Liver (tissue), 3 donors: ENCODE measurements at regions not wholly inside any gene's neighbourhood (a gene's known extent, or its start where the extent isn't known, plus 50 kb on each side); places are given as distances from the start of the nearest gene placed in this dataset.

ENCODE experiments used
- ATF3 ChIP-seq: IDR thresholded peaks from 2 replicates; pipeline ENCODE4 v1.6.1; 2016; ENCODE audit warnings: antibody characterized with exemption
- EGR1 ChIP-seq, 2 donors: IDR thresholded peaks; 2 replicates each; pipeline ENCODE4 v1.6.1; 2016 to 2018; ENCODE audit warnings: antibody characterized with exemption in 2 of 2, low read depth in 2 of 2
- HNF4A ChIP-seq, 2 donors: conservative IDR thresholded peaks; 2 replicates each; pipeline ENCODE4 v1.6.1; 2016; ENCODE audit warnings: antibody characterized with exemption in 2 of 2, mild to moderate bottlenecking in 2 of 2
- HNF4G ChIP-seq: IDR thresholded peaks from 2 replicates; pipeline ENCODE4 v1.6.1; 2016; ENCODE audit warnings: antibody characterized with exemption
- MAX ChIP-seq: IDR thresholded peaks from 2 replicates; pipeline ENCODE4 v1.6.1; 2016; ENCODE audit warnings: antibody characterized with exemption
- RAD21 ChIP-seq, 2 donors: IDR thresholded peaks; 2 replicates each; pipeline ENCODE4 v1.6.1; 2016; ENCODE audit warnings: antibody characterized with exemption in 2 of 2, mild to moderate bottlenecking in 2 of 2
- RXRA ChIP-seq, 2 donors: IDR thresholded peaks; 2 replicates each; pipeline ENCODE4 v1.6.1; 2017 to 2018; ENCODE audit warnings: antibody characterized with exemption in 2 of 2, mild to moderate bottlenecking in 1 of 2
- SP1 ChIP-seq: IDR thresholded peaks from 2 replicates; pipeline ENCODE4 v1.6.1; 2018; ENCODE audit warnings: antibody characterized with exemption, mild to moderate bottlenecking
- YY1 ChIP-seq: IDR thresholded peaks from 2 replicates; pipeline ENCODE4 v1.6.1; 2016; ENCODE audit warnings: antibody characterized with exemption, mild to moderate bottlenecking
- ZBTB33 ChIP-seq: IDR thresholded peaks from 2 replicates; pipeline ENCODE4 v1.6.1; 2016; ENCODE audit warnings: antibody characterized with exemption
- TF ChIP-seq, protein P1 (sequence below): fragments of 150-350 bp; IDR thresholded peaks from 2 replicates; pipeline ENCODE4 v1.5.1; 2017; ENCODE audit warnings: improper control_type of control experiment, low read depth, low read length; ENCODE audit not compliant: missing input control
- TF ChIP-seq, protein P2 (sequence below): IDR thresholded peaks from 2 replicates; pipeline ENCODE4 v1.6.1; 2016; ENCODE audit warnings: antibody characterized with exemption, mild to moderate bottlenecking
- donor health status: healthy.
- donor health status: healthy.

- TF ChIP-seq EGR1 (IDR thresholded peaks at IDR 0.05; ENCODE audit: low read depth in 2 of 2) (no peak), MAX (no peak), ZBTB33 (no peak), RAD21 (IDR thresholded peaks at IDR 0.05) (no peak), ATF3 (no peak), YY1 (no peak), SP1 (no peak), RXRA (IDR thresholded peaks at IDR 0.05) (no peak), HNF4G (no peak), HNF4A (conservative IDR thresholded peaks at IDR 0.05) (no peak)
- TF ChIP-seq, protein P1, sequence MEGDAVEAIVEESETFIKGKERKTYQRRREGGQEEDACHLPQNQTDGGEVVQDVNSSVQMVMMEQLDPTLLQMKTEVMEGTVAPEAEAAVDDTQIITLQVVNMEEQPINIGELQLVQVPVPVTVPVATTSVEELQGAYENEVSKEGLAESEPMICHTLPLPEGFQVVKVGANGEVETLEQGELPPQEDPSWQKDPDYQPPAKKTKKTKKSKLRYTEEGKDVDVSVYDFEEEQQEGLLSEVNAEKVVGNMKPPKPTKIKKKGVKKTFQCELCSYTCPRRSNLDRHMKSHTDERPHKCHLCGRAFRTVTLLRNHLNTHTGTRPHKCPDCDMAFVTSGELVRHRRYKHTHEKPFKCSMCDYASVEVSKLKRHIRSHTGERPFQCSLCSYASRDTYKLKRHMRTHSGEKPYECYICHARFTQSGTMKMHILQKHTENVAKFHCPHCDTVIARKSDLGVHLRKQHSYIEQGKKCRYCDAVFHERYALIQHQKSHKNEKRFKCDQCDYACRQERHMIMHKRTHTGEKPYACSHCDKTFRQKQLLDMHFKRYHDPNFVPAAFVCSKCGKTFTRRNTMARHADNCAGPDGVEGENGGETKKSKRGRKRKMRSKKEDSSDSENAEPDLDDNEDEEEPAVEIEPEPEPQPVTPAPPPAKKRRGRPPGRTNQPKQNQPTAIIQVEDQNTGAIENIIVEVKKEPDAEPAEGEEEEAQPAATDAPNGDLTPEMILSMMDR = no peak
- TF ChIP-seq, protein P2, sequence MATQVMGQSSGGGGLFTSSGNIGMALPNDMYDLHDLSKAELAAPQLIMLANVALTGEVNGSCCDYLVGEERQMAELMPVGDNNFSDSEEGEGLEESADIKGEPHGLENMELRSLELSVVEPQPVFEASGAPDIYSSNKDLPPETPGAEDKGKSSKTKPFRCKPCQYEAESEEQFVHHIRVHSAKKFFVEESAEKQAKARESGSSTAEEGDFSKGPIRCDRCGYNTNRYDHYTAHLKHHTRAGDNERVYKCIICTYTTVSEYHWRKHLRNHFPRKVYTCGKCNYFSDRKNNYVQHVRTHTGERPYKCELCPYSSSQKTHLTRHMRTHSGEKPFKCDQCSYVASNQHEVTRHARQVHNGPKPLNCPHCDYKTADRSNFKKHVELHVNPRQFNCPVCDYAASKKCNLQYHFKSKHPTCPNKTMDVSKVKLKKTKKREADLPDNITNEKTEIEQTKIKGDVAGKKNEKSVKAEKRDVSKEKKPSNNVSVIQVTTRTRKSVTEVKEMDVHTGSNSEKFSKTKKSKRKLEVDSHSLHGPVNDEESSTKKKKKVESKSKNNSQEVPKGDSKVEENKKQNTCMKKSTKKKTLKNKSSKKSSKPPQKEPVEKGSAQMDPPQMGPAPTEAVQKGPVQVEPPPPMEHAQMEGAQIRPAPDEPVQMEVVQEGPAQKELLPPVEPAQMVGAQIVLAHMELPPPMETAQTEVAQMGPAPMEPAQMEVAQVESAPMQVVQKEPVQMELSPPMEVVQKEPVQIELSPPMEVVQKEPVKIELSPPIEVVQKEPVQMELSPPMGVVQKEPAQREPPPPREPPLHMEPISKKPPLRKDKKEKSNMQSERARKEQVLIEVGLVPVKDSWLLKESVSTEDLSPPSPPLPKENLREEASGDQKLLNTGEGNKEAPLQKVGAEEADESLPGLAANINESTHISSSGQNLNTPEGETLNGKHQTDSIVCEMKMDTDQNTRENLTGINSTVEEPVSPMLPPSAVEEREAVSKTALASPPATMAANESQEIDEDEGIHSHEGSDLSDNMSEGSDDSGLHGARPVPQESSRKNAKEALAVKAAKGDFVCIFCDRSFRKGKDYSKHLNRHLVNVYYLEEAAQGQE = no peak
Observed at GRCh38 chr1:17923666-17924065, 168.5 kb downstream of the ACTL8 start.
